Sigmoid colon (tissue), 4 donors: ENCODE measurements at regions not wholly inside any gene's neighbourhood (a gene's known extent, or its start where the extent isn't known, plus 50 kb on each side); places are given as distances from the start of the nearest gene placed in this dataset.

Source experiments
- CTCF ChIP-seq, 4 experiments: fragments of 450-650 bp in 3 of 4; fragments of 200-600 bp in 1 of 4; IDR thresholded peaks; one replicate each; pipeline ENCODE4 v1.5.1; 2016 to 2019; ENCODE audit warnings: antibody characterized with exemption in 4 of 4, mild to moderate bottlenecking in 3 of 4, moderate library complexity in 2 of 4
- EP300 ChIP-seq, 4 donors: sonication (generic); formaldehyde crosslinking; IDR thresholded peaks; one replicate each; pipeline ENCODE4 v1.6.1; 2017; ENCODE audit warnings: antibody characterized with exemption in 4 of 4
- POLR2A ChIP-seq, 2 donors: fragments of 450-650 bp; IDR thresholded peaks; one replicate each; pipeline ENCODE4 v1.6.1; 2016; ENCODE audit warnings: antibody characterized with exemption in 2 of 2, mild to moderate bottlenecking in 2 of 2, moderate library complexity in 2 of 2

GRCh38 chr2:44112096-44112495, 56.6 kb upstream of the PPM1B start:
- no peak for TF ChIP-seq CTCF (IDR thresholded peaks at IDR 0.05)
- no peak for TF ChIP-seq EP300 (IDR thresholded peaks at IDR 0.05)
- TF ChIP-seq POLR2A (IDR thresholded peaks at IDR 0.05): no peak
